HCT116 (cell line): ENCODE measurements at regions not wholly inside any gene's neighbourhood (a gene's known extent, or its start where the extent isn't known, plus 50 kb on each side); places are given as distances from the start of the nearest gene placed in this dataset.

Experiments used
- CTCF ChIP-seq, 3 experiments: fragments of 200-600 bp in 1 of 3; sonication (generic) in 1 of 3; IDR thresholded peaks in 2 of 3; conservative IDR thresholded peaks in 1 of 3; 2 replicates each; pipeline ENCODE4 v1.5.1; 2012 to 2017; ENCODE audit warnings: low read depth in 2 of 3, low read length in 2 of 3, antibody characterized with exemption in 1 of 3, borderline replicate concordance in 1 of 3, control low read depth in 1 of 3, mild to moderate bottlenecking in 1 of 3, mixed read lengths in 1 of 3, mixed run types in 1 of 3, moderate library complexity in 1 of 3; ENCODE audit not compliant: insufficient read depth in 1 of 3
- EZH2 ChIP-seq: fragments of 200-600 bp; sonication (generic); IDR thresholded peaks from 2 replicates; pipeline ENCODE4 v1.6.1; 2017; ENCODE audit warnings: antibody characterized with exemption, mixed run types

DNA sequence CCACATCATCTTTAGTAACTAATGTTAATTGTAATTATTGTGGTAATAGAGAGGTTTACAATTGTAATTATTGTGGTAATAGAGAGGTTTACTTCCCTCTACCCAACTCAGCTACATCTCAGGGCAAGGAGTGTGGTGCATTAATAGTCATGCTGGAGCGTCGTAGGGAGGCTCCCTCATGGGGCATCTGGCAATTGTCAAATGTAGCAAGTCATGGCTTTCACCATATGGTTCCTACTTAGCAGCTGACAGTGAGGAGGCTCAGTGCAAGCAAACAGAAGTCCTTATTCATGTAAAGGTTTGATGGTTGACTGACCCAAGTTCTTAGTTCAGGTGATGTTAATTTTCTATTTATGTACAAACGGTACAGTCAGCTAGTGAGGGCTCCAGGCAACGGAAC, 1012.0 kb downstream of the FLRT2 start:
- TF ChIP-seq CTCF (IDR thresholded peaks at IDR 0.05 in 2 of 3, conservative IDR thresholded peaks at IDR 0.05 in 1 of 3; ENCODE audit: borderline replicate concordance in 1 of 3, insufficient read depth in 1 of 3, low read depth in 2 of 3, low read length in 2 of 3) (no peak), EZH2 (no peak)
